ENCODE measurements at regions not wholly inside any gene's neighbourhood (a gene's known extent, or its start where the extent isn't known, plus 50 kb on each side); places are given as distances from the start of the nearest gene placed in this dataset.
"Not testable (repeated sequence)": the region's sequence is repeated elsewhere in the genome, so short reads cannot be mapped to it uniquely, and the experiment has no call there.

- Mint-ChIP-seq H3K4me1 (no peaks in the 10 kb centered on the region), H3K9me3 (no peaks in the 10 kb centered on the region), H3K4me3 (no peak overlapping the region), H3K27me3 (no peaks in the 10 kb centered on the region), H3K36me3 (ENCODE audit: low read depth) (no peaks in the 10 kb centered on the region), H3K27ac (no peak overlapping the region)
- intact Hi-C loops (cut with micrococcal nuclease) = no loop called here
- no peak for DNase-seq
- POLR2A ChIA-PET = no interaction called here
- TF ChIP-seq, protein P1, sequence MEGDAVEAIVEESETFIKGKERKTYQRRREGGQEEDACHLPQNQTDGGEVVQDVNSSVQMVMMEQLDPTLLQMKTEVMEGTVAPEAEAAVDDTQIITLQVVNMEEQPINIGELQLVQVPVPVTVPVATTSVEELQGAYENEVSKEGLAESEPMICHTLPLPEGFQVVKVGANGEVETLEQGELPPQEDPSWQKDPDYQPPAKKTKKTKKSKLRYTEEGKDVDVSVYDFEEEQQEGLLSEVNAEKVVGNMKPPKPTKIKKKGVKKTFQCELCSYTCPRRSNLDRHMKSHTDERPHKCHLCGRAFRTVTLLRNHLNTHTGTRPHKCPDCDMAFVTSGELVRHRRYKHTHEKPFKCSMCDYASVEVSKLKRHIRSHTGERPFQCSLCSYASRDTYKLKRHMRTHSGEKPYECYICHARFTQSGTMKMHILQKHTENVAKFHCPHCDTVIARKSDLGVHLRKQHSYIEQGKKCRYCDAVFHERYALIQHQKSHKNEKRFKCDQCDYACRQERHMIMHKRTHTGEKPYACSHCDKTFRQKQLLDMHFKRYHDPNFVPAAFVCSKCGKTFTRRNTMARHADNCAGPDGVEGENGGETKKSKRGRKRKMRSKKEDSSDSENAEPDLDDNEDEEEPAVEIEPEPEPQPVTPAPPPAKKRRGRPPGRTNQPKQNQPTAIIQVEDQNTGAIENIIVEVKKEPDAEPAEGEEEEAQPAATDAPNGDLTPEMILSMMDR (IDR thresholded peaks at IDR 0.05) = no peak
- CTCF ChIA-PET = no interaction called here
- ATAC-seq (ENCODE audit: low read depth) = no peak
Observed at GRCh38 chr4:60663769-60664168, 536.4 kb upstream of the ADGRL3 start.

DNA sequence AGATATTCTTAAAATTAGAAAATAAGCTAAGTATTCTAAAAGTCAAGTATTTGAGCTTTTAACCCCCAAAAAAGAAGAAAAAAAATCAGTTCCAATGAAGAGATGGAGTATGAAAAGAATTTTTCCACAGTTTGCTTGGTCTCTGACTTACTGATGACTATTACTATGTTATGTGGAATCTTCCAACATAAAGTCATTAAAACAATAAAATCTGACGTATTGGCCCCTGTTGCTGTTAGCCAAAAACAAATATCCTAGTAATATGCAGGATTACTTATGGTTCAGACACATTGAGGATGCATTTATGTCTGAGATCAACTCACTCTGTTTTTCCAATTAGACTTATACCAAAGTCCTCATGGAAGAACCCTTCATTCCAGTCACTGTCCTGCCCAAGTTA lies 517.2 kb upstream of the ADGRL3 start:
- intact Hi-C loops (cut with micrococcal nuclease) = no loop called here
- Mint-ChIP-seq H3K9me3 (no peaks in the 10 kb centered on the region), H3K36me3 (ENCODE audit: low read depth) (no peaks in the 10 kb centered on the region), H3K4me1 (no peaks in the 10 kb centered on the region), H3K4me3 (no peak overlapping the region), H3K27ac (no peak overlapping the region), H3K27me3 (no peaks in the 10 kb centered on the region)
- ATAC-seq (ENCODE audit: low read depth) = no peak
- POLR2A ChIA-PET = no interaction called here
- no peak for DNase-seq
- TF ChIP-seq, protein P1 (IDR thresholded peaks at IDR 0.05) = no peak
- CTCF ChIA-PET = no interaction called here

GRCh38 chr4:60683357-60683756 lies 516.8 kb upstream of the ADGRL3 start:
- POLR2A ChIA-PET = no interaction called here
- H3K36me3 Mint-ChIP-seq (ENCODE audit: low read depth) = no peaks in the 10 kb centered on the region
- no peaks in the 10 kb centered on the region for H3K27me3 Mint-ChIP-seq
- CTCF ChIA-PET = no interaction called here
- DNase-seq = no peak
- no peak overlapping the region for H3K4me3 Mint-ChIP-seq
- intact Hi-C loops (cut with micrococcal nuclease) = no loop called here
- TF ChIP-seq, protein P1 (IDR thresholded peaks at IDR 0.05) = no peak
- ATAC-seq (ENCODE audit: low read depth) = no peak
- no peaks in the 10 kb centered on the region for H3K4me1 Mint-ChIP-seq
- H3K9me3 Mint-ChIP-seq = no peaks in the 10 kb centered on the region
- no peak overlapping the region for H3K27ac Mint-ChIP-seq

GRCh38 chr4:60683973-60684372 lies 516.2 kb upstream of the ADGRL3 start:
- DNase-seq = no peak
- Mint-ChIP-seq H3K4me1 (no peaks in the 10 kb centered on the region), H3K36me3 (ENCODE audit: low read depth) (no peaks in the 10 kb centered on the region), H3K27me3 (no peaks in the 10 kb centered on the region), H3K4me3 (no peak overlapping the region), H3K27ac (no peak overlapping the region), H3K9me3 (no peaks in the 10 kb centered on the region)
- POLR2A ChIA-PET = no interaction called here
- CTCF ChIA-PET = no interaction called here
- TF ChIP-seq, protein P1 (IDR thresholded peaks at IDR 0.05) = no peak
- intact Hi-C loops (cut with micrococcal nuclease) = no loop called here
- no peak for ATAC-seq (ENCODE audit: low read depth)

GRCh38 chr4:60696062-60696461 lies 504.1 kb upstream of the ADGRL3 start:
- H3K36me3 Mint-ChIP-seq (ENCODE audit: low read depth); H3K27me3 Mint-ChIP-seq; intact Hi-C loops (cut with micrococcal nuclease); H3K4me1 Mint-ChIP-seq; POLR2A ChIA-PET; CTCF ChIA-PET; H3K27ac Mint-ChIP-seq; ATAC-seq (ENCODE audit: low read depth); DNase-seq; H3K4me3 Mint-ChIP-seq: not testable (repeated sequence)
- H3K9me3 Mint-ChIP-seq = peaks cover 13% of the 10 kb centered on the region

- POLR2A ChIA-PET = no interaction called here
Observed at GRCh38 chr4:60709061-60709460, 491.1 kb upstream of the ADGRL3 start.

More at GRCh38 chr4:60709061-60709460, 491.1 kb upstream of the ADGRL3 start:
- TF ChIP-seq, protein P1 (IDR thresholded peaks at IDR 0.05) = no peak
- Mint-ChIP-seq H3K9me3 (peaks cover 11% of the 10 kb centered on the region), H3K27ac (no peak overlapping the region), H3K27me3 (no peaks in the 10 kb centered on the region), H3K4me3 (no peak overlapping the region), H3K36me3 (ENCODE audit: low read depth) (no peaks in the 10 kb centered on the region), H3K4me1 (no peaks in the 10 kb centered on the region)
- CTCF ChIA-PET = no interaction called here
- no peak for DNase-seq
- ATAC-seq (ENCODE audit: low read depth) = no peak
- intact Hi-C loops (cut with micrococcal nuclease) = no loop called here
